ENCODE measurements at regions not wholly inside any gene's neighbourhood (a gene's known extent, or its start where the extent isn't known, plus 50 kb on each side); places are given as distances from the start of the nearest gene placed in this dataset.

Small RNA genes lying in the stretch of these regions (small RNA-seq; reads per million reads assigned to genes)
- gene RN7SKP228 (ENCODE audit: low replicate concordance), result 0.26 reads per million, percentile 20 among the genes with 10 or more reads in this experiment
